H9 (cell line): ENCODE measurements at regions not wholly inside any gene's neighbourhood (a gene's known extent, or its start where the extent isn't known, plus 50 kb on each side); places are given as distances from the start of the nearest gene placed in this dataset.

Experiments
- DNase-seq: peaks from one replicate; pipeline ENCODE4 v3.0.0-alpha.2; 2017
- H2AFZ ChIP-seq: one replicate; pipeline ENCODE4 v1.6.1; 2013; ENCODE audit warnings: mild to moderate bottlenecking, low read length, control low read depth, moderate library complexity
- H2AK5ac ChIP-seq: 2 replicates; pipeline ENCODE4 v1.6.1; 2013; ENCODE audit warnings: low read length, control low read depth, mixed read lengths; ENCODE audit not compliant: insufficient read length
- H2BK120ac ChIP-seq: one replicate; pipeline ENCODE4 v1.6.1; 2013; ENCODE audit warnings: low read depth, mild to moderate bottlenecking, low read length, control low read depth, inconsistent platforms; ENCODE audit not compliant: poor library complexity, severe bottlenecking
- H2BK12ac ChIP-seq: 2 replicates; pipeline ENCODE4 v1.6.1; 2013; ENCODE audit warnings: low read length, control low read depth, mixed read lengths, low read depth; ENCODE audit not compliant: insufficient read length
- H2BK15ac ChIP-seq: 2 replicates; pipeline ENCODE4 v1.6.1; 2013; ENCODE audit warnings: low read depth, low read length, control low read depth
- H2BK20ac ChIP-seq: one replicate; pipeline ENCODE4 v1.6.1; 2013; ENCODE audit warnings: low read depth, mild to moderate bottlenecking, low read length, control low read depth, inconsistent platforms; ENCODE audit not compliant: poor library complexity, severe bottlenecking
- H2BK5ac ChIP-seq: 2 replicates; pipeline ENCODE4 v1.6.1; 2013; ENCODE audit warnings: low read length, control low read depth, mixed read lengths; ENCODE audit not compliant: insufficient read length
- H3K14ac ChIP-seq: 2 replicates; pipeline ENCODE4 v1.6.1; 2013; ENCODE audit warnings: low read length, control low read depth; ENCODE audit not compliant: insufficient read depth
- H3K18ac ChIP-seq: 2 replicates; pipeline ENCODE4 v1.6.1; 2013; ENCODE audit warnings: low read depth, mild to moderate bottlenecking, mixed read lengths, low read length, control low read depth; ENCODE audit not compliant: insufficient read length
- H3K23ac ChIP-seq: 2 replicates; pipeline ENCODE4 v1.6.1; 2013; ENCODE audit warnings: low read length, control low read depth, mixed read lengths, low read depth; ENCODE audit not compliant: insufficient read length
- H3K23me2 ChIP-seq: 2 replicates; pipeline ENCODE4 v1.6.1; 2013; ENCODE audit warnings: low read depth, mild to moderate bottlenecking, mixed read lengths, low read length, control low read depth; ENCODE audit not compliant: insufficient read length, poor library complexity, severe bottlenecking
- H3K27ac ChIP-seq: 2 replicates; pipeline ENCODE4 v1.5.1; 2013; ENCODE audit warnings: low read length, control low read depth, mixed read lengths, low read depth; ENCODE audit not compliant: insufficient read length
- H3K27me3 ChIP-seq: 2 replicates; pipeline ENCODE4 v1.6.1; 2013; ENCODE audit warnings: low read length, control low read depth, inconsistent platforms; ENCODE audit not compliant: insufficient read depth
- H3K4ac ChIP-seq: 2 replicates; pipeline ENCODE4 v1.6.1; 2013; ENCODE audit warnings: low read depth, mild to moderate bottlenecking, control low read depth, inconsistent platforms, low read length, moderate library complexity
- H3K4me1 ChIP-seq: 2 replicates; pipeline ENCODE4 v1.6.1; 2013; ENCODE audit warnings: low read length, control low read depth, inconsistent platforms; ENCODE audit not compliant: insufficient read depth
- H3K4me2 ChIP-seq: 2 replicates; pipeline ENCODE4 v1.6.1; 2013; ENCODE audit warnings: low read length, control low read depth, mixed read lengths; ENCODE audit not compliant: insufficient read length, insufficient read depth
- H3K56ac ChIP-seq: 2 replicates; pipeline ENCODE4 v1.6.1; 2013; ENCODE audit warnings: low read depth, mild to moderate bottlenecking, mixed read lengths, low read length, control low read depth; ENCODE audit not compliant: insufficient read length
- H3K79me1 ChIP-seq: 2 replicates; pipeline ENCODE4 v1.6.1; 2013; ENCODE audit warnings: low read depth, mild to moderate bottlenecking, moderate library complexity, low read length, control low read depth, inconsistent platforms; ENCODE audit not compliant: insufficient read depth, poor library complexity, severe bottlenecking
- H3K79me2 ChIP-seq: 2 replicates; pipeline ENCODE4 v1.6.1; 2013; ENCODE audit warnings: low read length, control low read depth, inconsistent platforms; ENCODE audit not compliant: insufficient read depth
- H3K9ac ChIP-seq: 2 replicates; pipeline ENCODE4 v1.6.1; 2013; ENCODE audit warnings: low read length, control low read depth, mixed read lengths; ENCODE audit not compliant: insufficient read length; ENCODE audit errors: extremely low read depth
- H3K9me3 ChIP-seq: one replicate; pipeline ENCODE4 v1.6.1; 2013; ENCODE audit warnings: low read depth, low read length, inconsistent platforms; ENCODE audit not compliant: control insufficient read depth
- H3T11ph ChIP-seq: one replicate; pipeline ENCODE4 v1.6.1; 2013; ENCODE audit warnings: mild to moderate bottlenecking, low read length, control low read depth, inconsistent platforms
- H4K20me1 ChIP-seq: one replicate; pipeline ENCODE4 v1.6.1; 2013; ENCODE audit not compliant: control insufficient read depth, insufficient read length, insufficient read depth
- H4K5ac ChIP-seq: 2 replicates; pipeline ENCODE4 v1.6.1; 2013; ENCODE audit warnings: low read depth, mild to moderate bottlenecking, mixed read lengths, low read length, control low read depth; ENCODE audit not compliant: insufficient read length
- H4K8ac ChIP-seq: replicated peaks from 2 replicates; pipeline ENCODE4 v1.6.1; 2013; ENCODE audit warnings: low read length, control low read depth, mixed read lengths, low read depth; ENCODE audit not compliant: insufficient read length
- H4K91ac ChIP-seq: 2 replicates; pipeline ENCODE4 v1.6.1; 2013; ENCODE audit warnings: low read depth, mild to moderate bottlenecking, moderate library complexity, mixed read lengths, low read length, control low read depth; ENCODE audit not compliant: insufficient read length
- H3K27ac Mint-ChIP-seq, 3 experiments: 2 replicates in 2 of 3; 3 replicates in 1 of 3; pipeline ENCODE4 v1.8.0; 2020 to 2021; ENCODE audit warnings: mixed read lengths in 3 of 3, mild to moderate bottlenecking in 1 of 3, moderate library complexity in 1 of 3
- H3K27me3 Mint-ChIP-seq: 2 replicates; pipeline ENCODE4 v1.8.0; 2021; ENCODE audit warnings: low read depth, mild to moderate bottlenecking, moderate library complexity, mixed read lengths
- H3K36me3 Mint-ChIP-seq, 3 experiments: 2 replicates in 2 of 3; 3 replicates in 1 of 3; pipeline ENCODE4 v1.8.0; 2020 to 2021; ENCODE audit warnings: low read depth in 3 of 3, mixed read lengths in 3 of 3; ENCODE audit not compliant: insufficient read depth in 1 of 3
- H3K4me1 Mint-ChIP-seq, 2 experiments: 2 replicates each; pipeline ENCODE4 v1.8.0; 2020; ENCODE audit warnings: mixed read lengths in 2 of 2
- H3K4me3 Mint-ChIP-seq, 2 experiments: 2 replicates in 1 of 2; 3 replicates in 1 of 2; pipeline ENCODE4 v1.8.0; 2020 to 2021; ENCODE audit warnings: mild to moderate bottlenecking in 2 of 2, mixed read lengths in 2 of 2, moderate library complexity in 1 of 2
- H3K9me3 Mint-ChIP-seq, 2 experiments: 2 replicates in 1 of 2; 3 replicates in 1 of 2; pipeline ENCODE4 v1.8.0; 2020; ENCODE audit warnings: mild to moderate bottlenecking in 2 of 2, mixed read lengths in 2 of 2, moderate library complexity in 1 of 2
- WGBS: extraction: QIAGEN DNeasy Blood & Tissue Kit; methylation state at CpG from one replicate; pipeline ENCODE4 v1.1.7; 2013; ENCODE audit warnings: missing lambda C conversion rate, low lambda C conversion rate, mixed read lengths; ENCODE audit not compliant: insufficient read length; ENCODE audit errors: extremely low coverage; 5-methylcytosine and 5-hydroxymethylcytosine counted together
- TF ChIP-seq, protein P1 (sequence below): fragments of 200-600 bp; sonication (generic); conservative IDR thresholded peaks from 3 replicates; pipeline ENCODE4 v1.8.0; 2021; ENCODE audit warnings: antibody characterized with exemption, mild to moderate bottlenecking

DNA sequence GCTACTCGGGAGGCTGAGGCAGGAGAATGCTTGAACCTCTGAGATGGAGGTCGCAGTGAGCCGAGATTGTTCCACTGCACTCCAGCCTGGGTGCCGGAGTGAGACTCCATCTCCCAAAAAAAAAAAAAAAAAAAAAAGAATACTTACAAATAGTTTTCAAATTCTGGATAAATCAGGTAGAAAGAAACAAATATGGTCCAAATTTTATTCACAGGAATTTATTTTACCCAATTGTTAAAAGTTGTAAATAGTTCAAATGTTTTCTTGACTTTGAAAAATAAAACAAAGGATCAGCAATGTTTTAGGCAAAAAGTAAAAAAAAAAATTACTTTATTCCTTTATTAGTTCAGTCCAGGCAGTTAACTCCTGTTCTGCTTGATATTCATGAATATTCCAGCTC, 172.9 kb upstream of the NAMPT start:
- no peak overlapping the region for H3T11ph ChIP-seq
- no peak overlapping the region for H2BK12ac ChIP-seq
- no peak overlapping the region for H3K4ac ChIP-seq
- no peak overlapping the region for H2BK15ac ChIP-seq
- DNase-seq = no peak
- H2BK20ac ChIP-seq = no peak overlapping the region
- H4K91ac ChIP-seq = no peak overlapping the region
- no peak overlapping the region for H2BK120ac ChIP-seq
- no peak overlapping the region for H3K18ac ChIP-seq
- H2AFZ ChIP-seq = no peak overlapping the region
- TF ChIP-seq, protein P1, sequence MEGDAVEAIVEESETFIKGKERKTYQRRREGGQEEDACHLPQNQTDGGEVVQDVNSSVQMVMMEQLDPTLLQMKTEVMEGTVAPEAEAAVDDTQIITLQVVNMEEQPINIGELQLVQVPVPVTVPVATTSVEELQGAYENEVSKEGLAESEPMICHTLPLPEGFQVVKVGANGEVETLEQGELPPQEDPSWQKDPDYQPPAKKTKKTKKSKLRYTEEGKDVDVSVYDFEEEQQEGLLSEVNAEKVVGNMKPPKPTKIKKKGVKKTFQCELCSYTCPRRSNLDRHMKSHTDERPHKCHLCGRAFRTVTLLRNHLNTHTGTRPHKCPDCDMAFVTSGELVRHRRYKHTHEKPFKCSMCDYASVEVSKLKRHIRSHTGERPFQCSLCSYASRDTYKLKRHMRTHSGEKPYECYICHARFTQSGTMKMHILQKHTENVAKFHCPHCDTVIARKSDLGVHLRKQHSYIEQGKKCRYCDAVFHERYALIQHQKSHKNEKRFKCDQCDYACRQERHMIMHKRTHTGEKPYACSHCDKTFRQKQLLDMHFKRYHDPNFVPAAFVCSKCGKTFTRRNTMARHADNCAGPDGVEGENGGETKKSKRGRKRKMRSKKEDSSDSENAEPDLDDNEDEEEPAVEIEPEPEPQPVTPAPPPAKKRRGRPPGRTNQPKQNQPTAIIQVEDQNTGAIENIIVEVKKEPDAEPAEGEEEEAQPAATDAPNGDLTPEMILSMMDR = no peak
- Mint-ChIP-seq H3K4me3 (no peak overlapping the region), H3K9me3 (peaks cover 24 to 35% of the 10 kb centered on the region in 2 experiments), H3K4me1 (peaks cover 7 to 11% of the 10 kb centered on the region in 2 experiments), H3K27me3 (no peaks in the 10 kb centered on the region; the same call in none of the 2 replicates), H3K36me3 (peaks cover under 1 to 22% (median 11%) of the 10 kb centered on the region in 3 experiments; a peak in 6 of 7 replicates), H3K27ac (no peak overlapping the region)
- H3K4me1 ChIP-seq = no peaks in the 10 kb centered on the region; the same call in 1 of the 2 replicates
- H3K23me2 ChIP-seq = no peaks in the 10 kb centered on the region
- H4K5ac ChIP-seq = no peak overlapping the region
- WGBS = no CpG with 5 or more reads among the region's 4 CpGs
- H3K27ac ChIP-seq = no peak overlapping the region
- H4K20me1 ChIP-seq = no peaks in the 10 kb centered on the region
- no peak overlapping the region for H2AK5ac ChIP-seq
- no peaks in the 10 kb centered on the region; the same call in 1 of the 2 replicates for H3K27me3 ChIP-seq
- no peak overlapping the region for H4K8ac ChIP-seq
- H3K9ac ChIP-seq = no peak overlapping the region
- no peak overlapping the region for H3K23ac ChIP-seq
- H3K79me1 ChIP-seq = no peaks in the 10 kb centered on the region
- no peak overlapping the region for H3K4me2 ChIP-seq
- no peaks in the 10 kb centered on the region for H3K9me3 ChIP-seq
- H3K14ac ChIP-seq = no peak overlapping the region
- H3K79me2 ChIP-seq = no peaks in the 10 kb centered on the region
- no peak overlapping the region for H3K56ac ChIP-seq
- no peak overlapping the region for H2BK5ac ChIP-seq
